HEK293 (cell line): ENCODE measurements at regions not wholly inside any gene's neighbourhood (a gene's known extent, or its start where the extent isn't known, plus 50 kb on each side); places are given as distances from the start of the nearest gene placed in this dataset.

ENCODE experiments used
- CTCF ChIA-PET: fragments of 350-600 bp; formaldehyde crosslinking; extraction: SDS; loops from one replicate; lab custom pipeline; 2021; ENCODE audit warnings: antibody characterized with exemption; lab: Yijun Ruan, JAX
- POLR2A ChIA-PET: fragments of 300-600 bp; formaldehyde crosslinking; extraction: SDS; loops from one replicate; lab custom pipeline; 2020; ENCODE audit warnings: antibody characterized with exemption, inconsistent platforms; lab: Yijun Ruan, JAX
- H3K27ac ChIP-seq: fragments of 200-500 bp; sonication (Bioruptor generic); 2 replicates; pipeline ENCODE4 v1.5.1; 2014; ENCODE audit warnings: low read depth, low read length, control low read depth, inconsistent platforms; ENCODE audit errors: extremely low read depth
- H3K36me3 ChIP-seq, 2 experiments: fragments of 200-500 bp in 1 of 2; sonication (Bioruptor generic) in 1 of 2; 1 replicate in 1 of 2; 2 replicates in 1 of 2; pipeline ENCODE4 v1.5.1; 2014 to 2017; ENCODE audit warnings: inconsistent platforms in 2 of 2, low read length in 2 of 2; ENCODE audit not compliant: control insufficient read depth in 2 of 2, insufficient read depth in 1 of 2
- H3K4me1 ChIP-seq: fragments of 200-500 bp; sonication (Bioruptor generic); 2 replicates; pipeline ENCODE4 v1.5.1; 2014; ENCODE audit warnings: mild to moderate bottlenecking, low read length, inconsistent platforms; ENCODE audit not compliant: control insufficient read depth, insufficient read depth
- H3K4me3 ChIP-seq: 2 replicates; pipeline ENCODE4 v1.5.1; 2011; ENCODE audit warnings: low read depth, mild to moderate bottlenecking, control low read depth, low read length, moderate library complexity
- H3K9me3 ChIP-seq: fragments of 200-500 bp; sonication (Bioruptor generic); 2 replicates; pipeline ENCODE4 v1.5.1; 2014; ENCODE audit warnings: low read depth, low read length, inconsistent platforms; ENCODE audit not compliant: control insufficient read depth, insufficient read depth
- BCL11A ChIP-seq: fragments of 450-650 bp; formaldehyde crosslinking; IDR thresholded peaks from 2 replicates; pipeline ENCODE4 v1.5.1; 2016; ENCODE audit warnings: low read depth, missing biosample characterization, missing genetic modification characterization
- BCL6B ChIP-seq: fragments of 450-650 bp; formaldehyde crosslinking; IDR thresholded peaks from 2 replicates; pipeline ENCODE4 v1.5.1; 2017; ENCODE audit warnings: missing biosample characterization, missing genetic modification characterization
- GFI1B ChIP-seq: fragments of 450-650 bp; formaldehyde crosslinking; IDR thresholded peaks from 2 replicates; pipeline ENCODE4 v1.5.1; 2016; ENCODE audit warnings: missing biosample characterization, missing genetic modification characterization
- GLI2 ChIP-seq: fragments of 450-650 bp; formaldehyde crosslinking; IDR thresholded peaks from 2 replicates; pipeline ENCODE4; 2017; ENCODE audit warnings: missing biosample characterization, missing genetic modification characterization, low read depth, borderline replicate concordance
- HOXD13 ChIP-seq: sonication (generic); formaldehyde crosslinking; IDR thresholded peaks from 2 replicates; pipeline ENCODE4 v1.8.0; 2022; ENCODE audit warnings: missing genetic modification reagents, borderline replicate concordance
- MYNN ChIP-seq: fragments of 450-650 bp; formaldehyde crosslinking; IDR thresholded peaks from 2 replicates; pipeline ENCODE4 v1.5.1; 2016; ENCODE audit warnings: missing biosample characterization, missing genetic modification characterization, borderline replicate concordance
- REST ChIP-seq: fragments of 450-650 bp; formaldehyde crosslinking; IDR thresholded peaks from 2 replicates; pipeline ENCODE4 v1.5.1; 2016; ENCODE audit warnings: missing biosample characterization, missing genetic modification characterization
- SP2 ChIP-seq: fragments of 450-650 bp; formaldehyde crosslinking; IDR thresholded peaks from 2 replicates; pipeline ENCODE4 v1.5.1; 2016; ENCODE audit warnings: missing biosample characterization, missing genetic modification characterization
- ZBTB1 ChIP-seq: fragments of 450-650 bp; formaldehyde crosslinking; IDR thresholded peaks from 2 replicates; pipeline ENCODE4 v1.5.1; 2016; ENCODE audit warnings: missing biosample characterization, missing genetic modification characterization
- ZBTB44 ChIP-seq: fragments of 450-650 bp; IDR thresholded peaks from 2 replicates; pipeline ENCODE4 v1.5.1; 2018; ENCODE audit warnings: missing biosample characterization, mild to moderate bottlenecking, missing genetic modification characterization
- ZBTB49 ChIP-seq: fragments of 450-650 bp; formaldehyde crosslinking; IDR thresholded peaks from 2 replicates; pipeline ENCODE4 v1.5.1; 2016; ENCODE audit warnings: missing biosample characterization, missing genetic modification characterization, low read depth
- ZNF146 ChIP-seq: fragments of 450-650 bp; formaldehyde crosslinking; IDR thresholded peaks from 2 replicates; pipeline ENCODE4 v1.5.1; 2016; ENCODE audit warnings: missing biosample characterization, missing genetic modification characterization
- ZNF155 ChIP-seq: fragments of 450-650 bp; formaldehyde crosslinking; IDR thresholded peaks from 2 replicates; pipeline ENCODE4 v1.5.1; 2016; ENCODE audit warnings: missing biosample characterization, missing genetic modification characterization
- ZNF174 ChIP-seq: fragments of 450-650 bp; formaldehyde crosslinking; IDR thresholded peaks from 2 replicates; pipeline ENCODE4 v1.5.0; 2017; ENCODE audit warnings: missing biosample characterization, mild to moderate bottlenecking, missing genetic modification characterization
- ZNF221 ChIP-seq: fragments of 450-650 bp; formaldehyde crosslinking; IDR thresholded peaks from 2 replicates; pipeline ENCODE4 v1.5.1; 2017; ENCODE audit warnings: missing biosample characterization, missing genetic modification characterization, borderline replicate concordance
- ZNF266 ChIP-seq: fragments of 450-650 bp; formaldehyde crosslinking; IDR thresholded peaks from 2 replicates; pipeline ENCODE4 v1.5.1; 2016; ENCODE audit warnings: missing biosample characterization, missing genetic modification characterization, low read depth
- ZNF311 ChIP-seq: fragments of 450-650 bp; formaldehyde crosslinking; IDR thresholded peaks from 2 replicates; pipeline ENCODE4 v1.5.1; 2017; ENCODE audit warnings: missing biosample characterization, missing genetic modification characterization, borderline replicate concordance
- ZNF394 ChIP-seq: fragments of 450-650 bp; formaldehyde crosslinking; IDR thresholded peaks from 2 replicates; pipeline ENCODE4 v1.5.1; 2016; ENCODE audit warnings: missing biosample characterization, missing genetic modification characterization, mild to moderate bottlenecking, moderate library complexity, borderline replicate concordance
- ZNF404 ChIP-seq: fragments of 450-650 bp; formaldehyde crosslinking; IDR thresholded peaks from 2 replicates; pipeline ENCODE4 v1.5.1; 2017; ENCODE audit warnings: missing biosample characterization, missing genetic modification characterization
- ZNF623 ChIP-seq: fragments of 450-650 bp; formaldehyde crosslinking; IDR thresholded peaks from 2 replicates; pipeline ENCODE4 v1.5.1; 2016; ENCODE audit warnings: missing biosample characterization, missing genetic modification characterization
- ZNF747 ChIP-seq: fragments of 450-650 bp; formaldehyde crosslinking; IDR thresholded peaks from 2 replicates; pipeline ENCODE4 v1.5.1; 2016; ENCODE audit warnings: missing biosample characterization, missing genetic modification characterization
- ZSCAN16 ChIP-seq: fragments of 450-650 bp; formaldehyde crosslinking; IDR thresholded peaks from 2 replicates; pipeline ENCODE4 v1.5.1; 2016; ENCODE audit warnings: missing biosample characterization, missing genetic modification characterization

- ChIA-PET POLR2A (no interaction called here), CTCF (no interaction called here)
- Histone ChIP-seq H3K9me3 (no peaks in the 10 kb centered on the region), H3K36me3 (no peaks in the 10 kb centered on the region), H3K4me3 (no peak overlapping the region), H3K4me1 (no peaks in the 10 kb centered on the region), H3K27ac (no peak overlapping the region)
- no peak for TF ChIP-seq ZNF394
Measured at GRCh38 chr6:48814957-48815356, 648.1 kb downstream of the MMUT start.

- H3K9me3 ChIP-seq: no peaks in the 10 kb centered on the region
- no peaks in the 10 kb centered on the region for H3K36me3 ChIP-seq
- ChIA-PET CTCF (no interaction called here), POLR2A (no interaction called here)
- no peak for TF ChIP-seq ZBTB49
- no peak for TF ChIP-seq ZNF221 (tag by site-specific recombination)
- TF ChIP-seq ZNF174: no peak
- no peak for TF ChIP-seq ZNF146
- no peak for TF ChIP-seq ZNF311 (tag by site-specific recombination)
- no peak for TF ChIP-seq HOXD13 (CRISPR knock-in tag)
- no peak for TF ChIP-seq ZNF155 (tag by site-specific recombination)
- TF ChIP-seq ZNF747: no peak
- no peak for TF ChIP-seq MYNN (tag by site-specific recombination)
- no peak for TF ChIP-seq GFI1B (tag by site-specific recombination)
- no peak for TF ChIP-seq BCL6B (tag by site-specific recombination)
- TF ChIP-seq BCL11A: no peak
- no peak for TF ChIP-seq REST (tag by site-specific recombination)
- no peak overlapping the region for H3K4me3 ChIP-seq
- H3K27ac ChIP-seq: no peak overlapping the region
- no peaks in the 10 kb centered on the region for H3K4me1 ChIP-seq
Measured at GRCh38 chr6:48813836-48814235, 649.2 kb downstream of the MMUT start.

GRCh38 chr6:48809700-48810099, 653.4 kb downstream of the MMUT start:
- Histone ChIP-seq H3K9me3 (no peaks in the 10 kb centered on the region), H3K36me3 (no peaks in the 10 kb centered on the region), H3K4me3 (no peak overlapping the region), H3K27ac (no peak overlapping the region), H3K4me1 (no peaks in the 10 kb centered on the region)
- ChIA-PET POLR2A (no interaction called here), CTCF (no interaction called here)
- TF ChIP-seq ZBTB44 (tag by site-specific recombination) (no peak), ZSCAN16 (tag by site-specific recombination) (no peak), ZNF747 (no peak), ZNF404 (tag by site-specific recombination) (no peak), ZNF266 (tag by site-specific recombination) (no peak), MYNN (tag by site-specific recombination) (no peak), ZNF623 (tag by site-specific recombination) (no peak), SP2 (tag by site-specific recombination) (no peak), ZBTB1 (no peak), GLI2 (tag by site-specific recombination) (no peak)
